ENCODE measurements at regions not wholly inside any gene's neighbourhood (a gene's known extent, or its start where the extent isn't known, plus 50 kb on each side); places are given as distances from the start of the nearest gene placed in this dataset.

DNA sequence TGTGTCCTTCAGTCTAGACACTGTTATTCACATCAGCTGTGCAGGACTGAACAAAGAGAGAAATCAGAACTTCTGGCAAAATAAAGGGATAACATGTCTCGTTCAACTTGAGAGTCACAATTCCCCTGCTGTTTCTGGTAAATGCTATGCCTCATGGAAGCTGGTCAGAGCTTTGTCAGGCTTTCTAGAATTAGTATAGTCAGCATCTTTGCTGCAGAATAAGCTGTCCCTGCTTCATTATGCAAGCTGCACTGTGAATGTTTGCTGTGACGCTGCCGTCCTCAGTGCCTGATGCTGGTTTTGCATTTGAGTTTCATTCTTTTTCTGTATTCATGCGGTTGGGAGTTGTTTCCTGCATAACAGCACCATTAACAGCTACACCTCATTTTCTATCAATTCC, 96.4 kb upstream of the KCNJ6 start:
- no peak for TF ChIP-seq POLR2A (IDR thresholded peaks at IDR 0.05)
- TF ChIP-seq, protein P1, sequence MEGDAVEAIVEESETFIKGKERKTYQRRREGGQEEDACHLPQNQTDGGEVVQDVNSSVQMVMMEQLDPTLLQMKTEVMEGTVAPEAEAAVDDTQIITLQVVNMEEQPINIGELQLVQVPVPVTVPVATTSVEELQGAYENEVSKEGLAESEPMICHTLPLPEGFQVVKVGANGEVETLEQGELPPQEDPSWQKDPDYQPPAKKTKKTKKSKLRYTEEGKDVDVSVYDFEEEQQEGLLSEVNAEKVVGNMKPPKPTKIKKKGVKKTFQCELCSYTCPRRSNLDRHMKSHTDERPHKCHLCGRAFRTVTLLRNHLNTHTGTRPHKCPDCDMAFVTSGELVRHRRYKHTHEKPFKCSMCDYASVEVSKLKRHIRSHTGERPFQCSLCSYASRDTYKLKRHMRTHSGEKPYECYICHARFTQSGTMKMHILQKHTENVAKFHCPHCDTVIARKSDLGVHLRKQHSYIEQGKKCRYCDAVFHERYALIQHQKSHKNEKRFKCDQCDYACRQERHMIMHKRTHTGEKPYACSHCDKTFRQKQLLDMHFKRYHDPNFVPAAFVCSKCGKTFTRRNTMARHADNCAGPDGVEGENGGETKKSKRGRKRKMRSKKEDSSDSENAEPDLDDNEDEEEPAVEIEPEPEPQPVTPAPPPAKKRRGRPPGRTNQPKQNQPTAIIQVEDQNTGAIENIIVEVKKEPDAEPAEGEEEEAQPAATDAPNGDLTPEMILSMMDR (IDR thresholded peaks at IDR 0.05 in 4 of 5, conservative IDR thresholded peaks at IDR 0.05 in 1 of 5), result no peak

Data from gastrocnemius medialis (tissue), 4 donors.